Naive thymus-derived CD8-positive, alpha-beta T cell (primary cell): ENCODE measurements at regions not wholly inside any gene's neighbourhood (a gene's known extent, or its start where the extent isn't known, plus 50 kb on each side); places are given as distances from the start of the nearest gene placed in this dataset.

ENCODE experiments used
- ATAC-seq, 2 donors: fragments of 150-1000 bp; cut with Tn5 transposase in 1 of 2; sonication (Bioruptor Pico), chemical (Tn5 transposase) in 1 of 2; 1 replicate in 1 of 2; 2 replicates in 1 of 2; pipeline ENCODE4 v1.10.0; 2021; ENCODE audit warnings: mild to moderate bottlenecking in 2 of 2, moderate library complexity in 2 of 2
- POLR2A ChIA-PET: fragments of 350-600 bp; sonication (Branson Sonifier 250); formaldehyde crosslinking; loops from one replicate; lab custom pipeline; 2021; ENCODE audit warnings: antibody characterized with exemption; lab: Charles Lee
- DNase-seq, 10 donors: peaks; one replicate each; pipeline versions ENCODE4 v3.0.0 to v3.0.0-alpha.2; 2020 to 2022
- H3K27ac Mint-ChIP-seq, 10 donors: one replicate each; pipeline ENCODE4 v1.8.0; 2020 to 2022; ENCODE audit warnings: mild to moderate bottlenecking in 10 of 10, mixed read lengths in 10 of 10, moderate library complexity in 4 of 10, inconsistent platforms in 1 of 10
- H3K27me3 Mint-ChIP-seq, 5 donors: one replicate each; pipeline ENCODE4 v1.8.0; 2021 to 2022; ENCODE audit warnings: mixed read lengths in 5 of 5
- H3K36me3 Mint-ChIP-seq, 3 donors: one replicate each; pipeline ENCODE4 v1.8.0; 2020 to 2022; ENCODE audit warnings: mixed read lengths in 3 of 3, mild to moderate bottlenecking in 2 of 3, inconsistent platforms in 1 of 3
- H3K4me1 Mint-ChIP-seq, 4 donors: one replicate each; pipeline ENCODE4 v1.8.0; 2021 to 2022; ENCODE audit warnings: mixed read lengths in 4 of 4
- H3K4me3 Mint-ChIP-seq, 10 donors: one replicate each; pipeline ENCODE4 v1.8.0; 2020 to 2022; ENCODE audit warnings: mild to moderate bottlenecking in 10 of 10, mixed read lengths in 10 of 10, moderate library complexity in 6 of 10, inconsistent platforms in 1 of 10
- H3K9me3 Mint-ChIP-seq, 9 donors: one replicate each; pipeline ENCODE4 v1.8.0; 2020 to 2022; ENCODE audit warnings: mixed read lengths in 9 of 9, mild to moderate bottlenecking in 3 of 9, inconsistent platforms in 1 of 9, moderate library complexity in 1 of 9

GRCh38 chr5:155959082-155959481, 367.9 kb upstream of the SGCD start:
- Mint-ChIP-seq H3K4me1 (no peaks in the 10 kb centered on the region), H3K27ac (no peak overlapping the region), H3K36me3 (no peaks in the 10 kb centered on the region), H3K27me3 (peaks cover 0 to 8% (median 5%) of the 10 kb centered on the region in 5 donors), H3K9me3 (no peaks in the 10 kb centered on the region), H3K4me3 (no peak overlapping the region)
- DNase-seq (no peak), ATAC-seq (no peak)
- POLR2A ChIA-PET: no interaction called here

- Mint-ChIP-seq H3K27ac (no peak overlapping the region), H3K36me3 (no peaks in the 10 kb centered on the region), H3K4me1 (no peaks in the 10 kb centered on the region), H3K9me3 (peaks cover 0 to 4% (median 0%) of the 10 kb centered on the region in 9 donors), H3K4me3 (no peak overlapping the region), H3K27me3 (peaks cover 0 to 8% (median 5%) of the 10 kb centered on the region in 5 donors)
- POLR2A ChIA-PET: no interaction called here
- DNase-seq: no peak
- no peak for ATAC-seq
These were observed 366.8 kb upstream of the SGCD start for GRCh38 chr5:155960177-155960576.

GRCh38 chr5:155969537-155969936, 357.4 kb upstream of the SGCD start:
- Mint-ChIP-seq H3K4me1 (no peaks in the 10 kb centered on the region), H3K27ac (no peak overlapping the region), H3K36me3 (no peaks in the 10 kb centered on the region), H3K27me3 (peaks cover 2 to 11% (median 5%) of the 10 kb centered on the region in 5 donors), H3K9me3 (peaks cover 0 to 14% (median 3%) of the 10 kb centered on the region in 9 donors), H3K4me3 (no peak overlapping the region)
- DNase-seq (no peak), ATAC-seq (no peak)
- POLR2A ChIA-PET: no interaction called here

GRCh38 chr5:155974369-155974768, 352.6 kb upstream of the SGCD start:
- no peak overlapping the region for H3K27ac Mint-ChIP-seq
- no peaks in the 10 kb centered on the region for H3K9me3 Mint-ChIP-seq
- DNase-seq: no peak
- H3K4me3 Mint-ChIP-seq: no peak overlapping the region
- no peak for ATAC-seq
- peaks cover 10 to 27% (median 21%) of the 10 kb centered on the region in 5 donors for H3K27me3 Mint-ChIP-seq
- POLR2A ChIA-PET: no interaction called here
- H3K4me1 Mint-ChIP-seq: no peaks in the 10 kb centered on the region
- no peaks in the 10 kb centered on the region for H3K36me3 Mint-ChIP-seq

DNA sequence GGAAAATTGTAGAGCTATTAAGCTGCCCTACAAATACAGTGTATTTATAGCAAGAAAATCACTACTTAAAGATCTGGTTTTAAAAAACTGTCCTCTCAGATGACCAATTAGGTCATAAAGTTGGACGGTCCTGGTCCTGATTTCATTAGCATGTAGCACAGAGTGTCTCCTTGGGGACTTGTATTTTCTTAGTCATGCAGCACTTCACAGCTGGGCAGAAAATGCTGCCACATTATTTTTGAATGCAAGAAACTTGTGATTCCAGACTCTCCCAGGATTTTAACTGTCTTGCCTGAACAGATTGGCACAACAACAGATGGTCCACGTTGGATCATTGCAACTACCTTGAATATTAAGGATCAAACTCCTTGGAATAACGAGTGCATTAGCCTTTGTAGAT, 348.1 kb upstream of the SGCD start:
- Mint-ChIP-seq H3K4me1 (no peaks in the 10 kb centered on the region), H3K4me3 (no peak overlapping the region), H3K9me3 (no peaks in the 10 kb centered on the region), H3K27ac (no peak overlapping the region), H3K36me3 (no peaks in the 10 kb centered on the region), H3K27me3 (peaks cover 8 to 27% (median 15%) of the 10 kb centered on the region in 5 donors)
- POLR2A ChIA-PET: no interaction called here
- ATAC-seq (no peak), DNase-seq (no peak)

DNA sequence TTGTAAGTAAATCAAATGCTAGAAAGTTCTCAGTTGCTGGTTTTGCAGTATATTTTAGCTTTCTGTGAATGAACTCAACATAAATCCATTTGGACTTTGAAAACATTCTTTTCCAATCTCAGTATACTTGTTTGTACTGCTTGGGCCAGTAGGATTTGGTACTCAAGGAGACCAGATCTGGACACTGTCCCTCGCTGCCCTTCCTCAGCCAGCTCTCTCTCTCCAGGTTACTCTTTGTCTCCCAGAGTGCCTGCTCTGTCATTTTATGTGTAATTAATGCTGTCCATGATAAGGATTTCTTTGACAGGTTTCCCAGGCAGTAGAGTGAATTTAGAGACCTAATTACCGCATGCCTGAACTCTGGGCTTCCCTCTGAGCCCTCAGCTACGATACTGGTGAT, 344.6 kb upstream of the SGCD start:
- ATAC-seq (no peak), DNase-seq (no peak)
- Mint-ChIP-seq H3K36me3 (no peaks in the 10 kb centered on the region), H3K9me3 (no peaks in the 10 kb centered on the region), H3K27me3 (peaks cover 0 to 4% (median 2%) of the 10 kb centered on the region in 5 donors), H3K4me3 (no peak overlapping the region), H3K4me1 (no peaks in the 10 kb centered on the region), H3K27ac (no peak overlapping the region)
- POLR2A ChIA-PET: no interaction called here

- Mint-ChIP-seq H3K9me3 (no peaks in the 10 kb centered on the region), H3K4me3 (no peak overlapping the region), H3K27ac (no peak overlapping the region), H3K36me3 (no peaks in the 10 kb centered on the region), H3K27me3 (peaks cover 0 to 4% (median 0%) of the 10 kb centered on the region in 5 donors), H3K4me1 (no peaks in the 10 kb centered on the region)
- no peak for ATAC-seq
- POLR2A ChIA-PET: no interaction called here
- no peak for DNase-seq
These were observed 343.0 kb upstream of the SGCD start for GRCh38 chr5:155983954-155984353.

DNA sequence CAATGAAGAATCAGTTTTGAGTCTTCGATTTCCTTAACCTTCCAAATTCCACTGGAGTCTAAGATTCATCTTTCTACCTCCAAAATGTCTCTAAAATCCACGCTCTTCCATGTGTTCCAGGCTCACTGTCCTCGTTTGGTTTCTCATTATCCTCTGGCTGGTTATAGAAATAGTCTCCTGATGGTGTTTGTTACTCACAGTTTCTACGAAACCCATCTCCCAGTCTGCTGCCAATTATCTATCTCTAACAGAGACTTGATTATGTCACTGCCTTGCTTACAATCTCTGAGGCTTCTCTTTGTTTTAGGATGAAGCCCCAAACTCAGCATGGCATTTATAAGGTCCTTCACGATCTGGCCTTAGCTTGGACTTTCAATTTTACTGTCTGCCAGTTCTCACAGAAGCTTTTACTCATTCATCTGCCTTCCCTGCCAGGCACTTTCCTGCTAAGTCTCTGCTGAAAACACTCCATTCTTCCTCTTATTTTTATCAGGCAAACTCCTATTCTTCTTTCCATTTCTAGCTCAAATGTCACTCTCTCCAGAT, 339.6 kb upstream of the SGCD start:
- no peak for ATAC-seq
- H3K27me3 Mint-ChIP-seq: peaks cover 0 to 4% (median 0%) of the 10 kb centered on the region in 5 donors
- POLR2A ChIA-PET: no interaction called here

DNA sequence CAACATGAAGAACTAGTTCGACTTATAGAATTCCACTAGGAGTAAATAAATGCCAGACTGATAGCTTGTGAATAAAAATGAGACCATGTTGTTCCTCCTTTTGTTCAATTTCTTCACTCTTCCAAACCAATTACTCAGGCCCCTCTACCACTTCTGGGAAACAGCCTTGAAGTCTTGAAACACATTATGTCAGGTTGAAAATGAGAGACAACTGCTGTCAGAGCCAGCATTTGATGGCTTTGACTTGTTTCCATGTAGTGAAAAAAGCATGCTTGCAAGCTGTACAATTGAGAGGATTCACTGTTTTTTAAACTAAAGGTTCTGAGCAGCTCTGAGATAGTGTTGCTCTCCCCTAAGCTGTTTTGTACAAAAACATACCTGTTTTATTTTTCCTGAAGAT, 337.1 kb upstream of the SGCD start:
- H3K4me1 Mint-ChIP-seq: no peaks in the 10 kb centered on the region
- ATAC-seq (no peak), DNase-seq (no peak)
- H3K9me3 Mint-ChIP-seq: no peaks in the 10 kb centered on the region
- no peak overlapping the region for H3K27ac Mint-ChIP-seq
- no peaks in the 10 kb centered on the region for H3K36me3 Mint-ChIP-seq
- H3K27me3 Mint-ChIP-seq: peaks cover 0 to 12% (median 6%) of the 10 kb centered on the region in 5 donors
- no peak overlapping the region for H3K4me3 Mint-ChIP-seq
- POLR2A ChIA-PET: no interaction called here

More for the DNA sequence above, 339.6 kb upstream of the SGCD start:
- no peak overlapping the region for H3K4me3 Mint-ChIP-seq
- no peaks in the 10 kb centered on the region for H3K4me1 Mint-ChIP-seq
- no peak for DNase-seq
- no peaks in the 10 kb centered on the region for H3K9me3 Mint-ChIP-seq
- no peak overlapping the region for H3K27ac Mint-ChIP-seq
- no peaks in the 10 kb centered on the region for H3K36me3 Mint-ChIP-seq

- peaks cover 0 to 12% (median 8%) of the 10 kb centered on the region in 5 donors for H3K27me3 Mint-ChIP-seq
- no peak overlapping the region for H3K27ac Mint-ChIP-seq
These were observed 330.8 kb upstream of the SGCD start for GRCh38 chr5:155996123-155996522.

DNA sequence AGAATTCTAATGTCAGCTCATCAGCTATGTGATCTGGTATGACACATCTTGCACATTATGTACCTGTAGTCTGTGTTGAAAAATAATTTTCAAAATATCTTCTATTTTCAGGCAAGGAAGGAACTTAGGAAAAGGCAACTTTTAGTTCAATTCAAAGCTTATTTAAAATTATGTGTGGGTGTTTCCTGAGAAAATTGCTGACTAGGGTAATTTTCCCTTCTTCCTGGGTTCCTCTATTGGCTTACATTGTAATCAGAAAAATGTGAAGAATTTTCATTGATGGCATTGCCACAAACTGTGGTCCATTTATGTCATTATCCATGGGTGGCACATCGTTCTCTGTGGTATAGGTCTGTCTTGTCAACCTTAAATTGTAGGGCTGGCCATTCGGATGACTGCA, 328.7 kb upstream of the SGCD start:
- DNase-seq: no peak
- peaks cover 0 to 2% (median 0%) of the 10 kb centered on the region in 9 donors for H3K9me3 Mint-ChIP-seq
- POLR2A ChIA-PET: no interaction called here
- ATAC-seq: no peak
- H3K27ac Mint-ChIP-seq: no peak overlapping the region
- H3K4me3 Mint-ChIP-seq: no peak overlapping the region
- no peaks in the 10 kb centered on the region for H3K36me3 Mint-ChIP-seq
- peaks cover 0 to 10% (median 8%) of the 10 kb centered on the region in 5 donors for H3K27me3 Mint-ChIP-seq
- H3K4me1 Mint-ChIP-seq: no peaks in the 10 kb centered on the region

More at GRCh38 chr5:155996123-155996522, 330.8 kb upstream of the SGCD start:
- ATAC-seq (no peak), DNase-seq (no peak)
- Mint-ChIP-seq H3K4me1 (no peaks in the 10 kb centered on the region), H3K36me3 (no peaks in the 10 kb centered on the region), H3K4me3 (no peak overlapping the region), H3K9me3 (peaks cover 0 to 2% (median 0%) of the 10 kb centered on the region in 9 donors)
- POLR2A ChIA-PET: no interaction called here

DNA sequence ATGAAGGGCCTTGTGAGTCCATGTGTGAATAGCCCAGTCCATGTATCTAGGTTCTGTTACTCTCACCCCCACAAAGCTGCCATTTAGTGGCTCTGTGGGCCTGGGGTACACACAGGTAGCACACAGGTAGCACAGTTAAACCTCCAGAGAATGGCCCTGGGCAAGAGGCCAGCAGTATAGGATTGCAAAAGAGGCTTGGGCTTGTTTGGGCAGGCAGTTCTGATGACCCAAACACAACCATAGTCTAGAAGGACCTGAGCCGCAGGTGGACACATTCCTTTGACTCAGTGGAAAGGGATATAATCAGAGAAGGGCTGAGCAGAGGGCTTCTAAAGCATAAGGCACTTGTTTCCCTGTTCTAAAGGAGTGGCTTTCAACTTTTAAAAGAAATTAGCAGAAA, 326.8 kb upstream of the SGCD start:
- no peak overlapping the region for H3K4me3 Mint-ChIP-seq
- no peak overlapping the region for H3K27ac Mint-ChIP-seq
- POLR2A ChIA-PET: no interaction called here
- peaks cover 0 to 2% (median 0%) of the 10 kb centered on the region in 9 donors for H3K9me3 Mint-ChIP-seq
- peaks cover 0 to 19% (median 4%) of the 10 kb centered on the region in 5 donors for H3K27me3 Mint-ChIP-seq
- DNase-seq (no peak), ATAC-seq (no peak)
- H3K4me1 Mint-ChIP-seq: no peaks in the 10 kb centered on the region
- H3K36me3 Mint-ChIP-seq: no peaks in the 10 kb centered on the region

DNA sequence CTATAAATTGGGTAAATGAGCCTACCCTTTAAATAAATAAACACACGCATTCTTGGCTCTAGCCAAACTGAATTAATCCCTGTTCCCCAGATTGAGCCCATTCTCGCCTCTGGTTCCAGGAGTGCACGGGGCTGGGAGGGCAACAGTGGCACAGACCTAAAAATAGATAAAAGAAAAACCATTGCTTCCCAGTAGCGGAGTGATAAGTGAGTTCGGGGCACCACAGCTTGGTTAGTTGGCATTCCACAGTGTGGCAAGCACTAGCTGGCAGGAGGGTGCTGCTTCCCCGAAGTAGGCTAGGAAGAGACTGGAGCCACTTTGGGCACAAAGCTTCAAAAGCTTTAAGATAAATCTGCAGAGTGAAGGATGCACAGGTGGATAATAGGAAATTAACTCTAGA, 322.2 kb upstream of the SGCD start:
- Mint-ChIP-seq H3K4me3 (no peak overlapping the region), H3K9me3 (peaks cover 0 to 2% (median 0%) of the 10 kb centered on the region in 9 donors), H3K27ac (no peak overlapping the region), H3K36me3 (no peaks in the 10 kb centered on the region), H3K27me3 (peaks cover 0 to 30% (median 3%) of the 10 kb centered on the region in 5 donors), H3K4me1 (no peaks in the 10 kb centered on the region)
- POLR2A ChIA-PET: no interaction called here
- ATAC-seq (no peak), DNase-seq (no peak)

DNA sequence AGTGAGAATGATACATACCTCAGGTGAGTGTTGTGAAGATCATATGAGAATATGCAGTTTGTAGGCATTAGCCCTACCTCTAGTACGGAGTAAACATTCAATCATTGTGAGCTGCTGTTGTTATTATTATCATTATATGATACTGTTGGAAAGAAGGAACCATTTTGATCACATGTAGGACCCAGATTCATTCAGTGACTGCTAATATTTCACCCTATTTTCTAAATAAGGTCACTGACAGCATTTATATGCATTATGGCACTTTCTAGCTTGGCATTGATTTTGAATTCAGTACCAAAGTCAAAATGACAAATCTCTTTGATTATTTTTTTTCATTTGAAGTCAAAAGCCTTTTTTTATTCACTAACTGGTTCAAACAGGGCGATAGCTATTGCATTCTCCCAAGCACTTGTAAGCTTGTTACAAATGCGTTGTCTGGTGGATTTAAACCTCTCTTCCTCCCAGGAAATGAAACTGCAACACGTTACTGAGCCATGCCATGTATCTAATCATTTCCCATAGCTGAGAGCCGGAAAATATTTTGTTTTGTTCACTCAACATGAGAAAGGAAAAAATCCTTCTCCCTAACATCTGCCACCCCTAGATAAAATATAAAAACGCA, 320.8 kb upstream of the SGCD start:
- Mint-ChIP-seq H3K27ac (no peak overlapping the region), H3K36me3 (no peaks in the 10 kb centered on the region), H3K4me1 (no peaks in the 10 kb centered on the region), H3K27me3 (peaks cover 0 to 30% (median 3%) of the 10 kb centered on the region in 5 donors), H3K9me3 (no peaks in the 10 kb centered on the region), H3K4me3 (no peak overlapping the region)
- ATAC-seq: no peak
- POLR2A ChIA-PET: no interaction called here
- no peak for DNase-seq
